Astrocyte (in vitro differentiated cells and primary cell): ENCODE measurements at regions not wholly inside any gene's neighbourhood (a gene's known extent, or its start where the extent isn't known, plus 50 kb on each side); places are given as distances from the start of the nearest gene placed in this dataset.

Experiments used
- DNase-seq: peaks from one replicate; pipeline ENCODE4 v3.0.0-alpha.2; 2010; ENCODE audit warnings: low read depth
- FAIRE-seq: peaks from 2 replicates; lab custom pipeline; 2011; peaks lifted over from hg19 to GRCh38; lab: Jason Lieb, UNC
- H2AFZ ChIP-seq: 2 replicates; pipeline ENCODE4 v1.6.0; 2012; ENCODE audit warnings: low read depth, low read length, inconsistent platforms
- H3K27ac ChIP-seq: 2 replicates; pipeline ENCODE4 v1.5.1; 2011; ENCODE audit warnings: low read depth, low read length, inconsistent platforms
- H3K27me3 ChIP-seq: 2 replicates; pipeline ENCODE4 v1.6.0; 2011; ENCODE audit warnings: low read length, inconsistent platforms; ENCODE audit not compliant: insufficient read depth
- H3K36me3 ChIP-seq: 2 replicates; pipeline ENCODE4 v1.5.1; 2011; ENCODE audit warnings: low read length, inconsistent platforms; ENCODE audit not compliant: insufficient read depth
- H3K4me1 ChIP-seq: 2 replicates; pipeline ENCODE4 v1.5.1; 2011; ENCODE audit warnings: low read length, inconsistent platforms; ENCODE audit not compliant: insufficient read depth
- H3K4me2 ChIP-seq: 2 replicates; pipeline ENCODE4 v1.6.0; 2012; ENCODE audit warnings: low read length, inconsistent platforms
- H3K4me3 ChIP-seq: 2 replicates; pipeline ENCODE4 v1.5.1; 2011; ENCODE audit warnings: low read depth, mild to moderate bottlenecking, low read length, inconsistent platforms; ENCODE audit not compliant: insufficient read depth
- H3K79me2 ChIP-seq: 2 replicates; pipeline ENCODE4 v1.6.0; 2012; ENCODE audit warnings: mild to moderate bottlenecking, low read length, inconsistent platforms; ENCODE audit not compliant: insufficient read depth
- H3K9ac ChIP-seq: 2 replicates; pipeline ENCODE4 v1.6.0; 2012; ENCODE audit warnings: mild to moderate bottlenecking, low read length, inconsistent platforms
- H3K9me3 ChIP-seq: 2 replicates; pipeline ENCODE4 v1.5.1; 2012; ENCODE audit warnings: low read depth, mild to moderate bottlenecking, low read length, inconsistent platforms; ENCODE audit not compliant: insufficient read depth
- H4K20me1 ChIP-seq: 2 replicates; pipeline ENCODE4 v1.6.0; 2012; ENCODE audit warnings: low read length, inconsistent platforms; ENCODE audit not compliant: insufficient read depth
- H3K27ac Mint-ChIP-seq: one replicate; pipeline ENCODE4 v1.8.0; 2021; ENCODE audit warnings: mild to moderate bottlenecking, mixed read lengths; ENCODE audit not compliant: unreplicated experiment
- H3K27me3 Mint-ChIP-seq: one replicate; pipeline ENCODE4 v1.8.0; 2021; ENCODE audit warnings: low read depth, mixed read lengths; ENCODE audit not compliant: unreplicated experiment
- H3K36me3 Mint-ChIP-seq: one replicate; pipeline ENCODE4 v1.8.0; 2021; ENCODE audit warnings: low read depth, mixed read lengths; ENCODE audit not compliant: unreplicated experiment
- H3K4me1 Mint-ChIP-seq: one replicate; pipeline ENCODE4 v1.8.0; 2021; ENCODE audit warnings: low read depth, mixed read lengths; ENCODE audit not compliant: unreplicated experiment
- H3K4me3 Mint-ChIP-seq: one replicate; pipeline ENCODE4 v1.8.0; 2021; ENCODE audit warnings: mild to moderate bottlenecking, moderate library complexity, mixed read lengths; ENCODE audit not compliant: unreplicated experiment
- H3K9me3 Mint-ChIP-seq: one replicate; pipeline ENCODE4 v1.8.0; 2021; ENCODE audit warnings: mild to moderate bottlenecking, mixed read lengths; ENCODE audit not compliant: unreplicated experiment
- CTCF ChIP-seq: IDR thresholded peaks from 2 replicates; pipeline ENCODE4 v1.5.1; 2011; ENCODE audit warnings: low read depth, mild to moderate bottlenecking, inconsistent platforms, low read length, moderate library complexity; ENCODE audit not compliant: insufficient read depth
- EZH2 ChIP-seq: IDR thresholded peaks from 2 replicates; pipeline ENCODE4 v1.6.1; 2012; ENCODE audit warnings: mild to moderate bottlenecking, low read length, inconsistent platforms; ENCODE audit not compliant: insufficient read depth

GRCh38 chr22:49689255-49689770 lies 138.4 kb downstream of the BRD1 start:
- no peaks in the 10 kb centered on the region for H3K36me3 ChIP-seq
- no peak overlapping the region for H2AFZ ChIP-seq
- Mint-ChIP-seq H3K4me3 (no peak overlapping the region), H3K4me1 (peaks cover 2% of the 10 kb centered on the region), H3K27me3 (peaks cover 36% of the 10 kb centered on the region), H3K36me3 (peaks cover 2% of the 10 kb centered on the region), H3K27ac (no peak overlapping the region), H3K9me3 (peaks cover 10% of the 10 kb centered on the region)
- FAIRE-seq (no peak), DNase-seq (no peak)
- H3K9me3 ChIP-seq, result peaks cover 6% of the 10 kb centered on the region
- H4K20me1 ChIP-seq, result no peaks in the 10 kb centered on the region
- no peak overlapping the region for H3K27ac ChIP-seq
- H3K4me1 ChIP-seq, result no peaks in the 10 kb centered on the region
- no peak overlapping the region for H3K4me3 ChIP-seq
- H3K4me2 ChIP-seq, result no peak overlapping the region
- H3K79me2 ChIP-seq, result no peaks in the 10 kb centered on the region
- no peak overlapping the region for H3K9ac ChIP-seq
- no peak for TF ChIP-seq EZH2
- no peaks in the 10 kb centered on the region for H3K27me3 ChIP-seq

- Mint-ChIP-seq H3K4me3 (no peak overlapping the region), H3K9me3 (peaks cover 10% of the 10 kb centered on the region), H3K27ac (no peak overlapping the region), H3K27me3 (peaks cover 40% of the 10 kb centered on the region), H3K36me3 (peaks cover 2% of the 10 kb centered on the region), H3K4me1 (peaks cover 2% of the 10 kb centered on the region)
- Histone ChIP-seq H4K20me1 (no peaks in the 10 kb centered on the region), H3K27me3 (no peaks in the 10 kb centered on the region), H3K9me3 (peaks cover 6% of the 10 kb centered on the region), H2AFZ (no peak overlapping the region), H3K4me3 (no peak overlapping the region), H3K9ac (no peak overlapping the region), H3K27ac (no peak overlapping the region), H3K79me2 (no peaks in the 10 kb centered on the region), H3K4me1 (no peaks in the 10 kb centered on the region), H3K4me2 (no peak overlapping the region), H3K36me3 (no peaks in the 10 kb centered on the region)
- DNase-seq (no peak), FAIRE-seq (no peak)
- TF ChIP-seq CTCF (no peak), EZH2 (no peak)
These were observed 139.0 kb downstream of the BRD1 start for GRCh38 chr22:49688516-49689254.

- Histone ChIP-seq H3K4me3 (no peak overlapping the region), H3K79me2 (no peaks in the 10 kb centered on the region), H3K36me3 (no peaks in the 10 kb centered on the region), H3K27me3 (no peaks in the 10 kb centered on the region), H3K4me2 (no peak overlapping the region), H3K27ac (no peak overlapping the region), H4K20me1 (no peaks in the 10 kb centered on the region), H3K4me1 (no peaks in the 10 kb centered on the region), H3K9ac (no peak overlapping the region), H3K9me3 (peaks cover 6% of the 10 kb centered on the region), H2AFZ (no peak overlapping the region)
- Mint-ChIP-seq H3K9me3 (peaks cover 10% of the 10 kb centered on the region), H3K4me3 (no peak overlapping the region), H3K36me3 (peaks cover 2% of the 10 kb centered on the region), H3K27me3 (peaks cover 42% of the 10 kb centered on the region), H3K4me1 (no peaks in the 10 kb centered on the region), H3K27ac (no peak overlapping the region)
- TF ChIP-seq CTCF (no peak), EZH2 (no peak)
- no peak for FAIRE-seq
- no peak for DNase-seq
These were observed 139.7 kb downstream of the BRD1 start for GRCh38 chr22:49687786-49688515.
